ENCODE measurements at regions not wholly inside any gene's neighbourhood (a gene's known extent, or its start where the extent isn't known, plus 50 kb on each side); places are given as distances from the start of the nearest gene placed in this dataset.

DNA sequence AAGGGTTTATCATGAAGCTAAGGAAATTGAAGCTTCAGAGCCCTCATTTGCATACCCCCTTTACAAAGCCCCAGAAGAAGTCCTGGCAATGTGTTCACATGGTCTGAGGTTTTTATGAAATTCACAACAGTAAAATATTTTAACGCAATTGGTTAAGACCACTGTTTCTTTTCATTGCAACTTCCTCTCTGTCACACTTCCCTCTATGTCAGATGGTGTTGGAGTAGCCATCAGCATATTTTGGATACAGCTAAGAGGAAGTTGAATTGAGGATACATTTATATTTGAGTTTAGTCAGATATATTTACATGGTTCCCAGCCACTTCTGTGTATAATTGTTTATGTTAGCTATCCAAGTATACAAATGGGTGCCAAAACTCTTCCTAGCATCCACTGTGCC is 170.0 kb downstream of the TXNL1 start:
- H3K36me3 ChIP-seq (ENCODE audit: insufficient read depth in 1 of 2, low read depth in 1 of 2), result no peaks in the 10 kb centered on the region
- no peaks in the 10 kb centered on the region for H3K9me3 ChIP-seq
- ATAC-seq, result no peak
- H3K27ac ChIP-seq, result no peak overlapping the region
- no peaks in the 10 kb centered on the region for H3K27me3 ChIP-seq (ENCODE audit: insufficient read depth in 3 of 3, low read length in 2 of 3)
- H3K4me1 ChIP-seq, result no peaks in the 10 kb centered on the region
- intact Hi-C loops (cut with DNase I), result no loop called here
- WGBS, 3 donors, result 90 to 97% (median 93%) methylated on average over 1 of the region's 1 CpG
- no peak for DNase-seq
- TF ChIP-seq, protein P1, sequence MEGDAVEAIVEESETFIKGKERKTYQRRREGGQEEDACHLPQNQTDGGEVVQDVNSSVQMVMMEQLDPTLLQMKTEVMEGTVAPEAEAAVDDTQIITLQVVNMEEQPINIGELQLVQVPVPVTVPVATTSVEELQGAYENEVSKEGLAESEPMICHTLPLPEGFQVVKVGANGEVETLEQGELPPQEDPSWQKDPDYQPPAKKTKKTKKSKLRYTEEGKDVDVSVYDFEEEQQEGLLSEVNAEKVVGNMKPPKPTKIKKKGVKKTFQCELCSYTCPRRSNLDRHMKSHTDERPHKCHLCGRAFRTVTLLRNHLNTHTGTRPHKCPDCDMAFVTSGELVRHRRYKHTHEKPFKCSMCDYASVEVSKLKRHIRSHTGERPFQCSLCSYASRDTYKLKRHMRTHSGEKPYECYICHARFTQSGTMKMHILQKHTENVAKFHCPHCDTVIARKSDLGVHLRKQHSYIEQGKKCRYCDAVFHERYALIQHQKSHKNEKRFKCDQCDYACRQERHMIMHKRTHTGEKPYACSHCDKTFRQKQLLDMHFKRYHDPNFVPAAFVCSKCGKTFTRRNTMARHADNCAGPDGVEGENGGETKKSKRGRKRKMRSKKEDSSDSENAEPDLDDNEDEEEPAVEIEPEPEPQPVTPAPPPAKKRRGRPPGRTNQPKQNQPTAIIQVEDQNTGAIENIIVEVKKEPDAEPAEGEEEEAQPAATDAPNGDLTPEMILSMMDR (IDR thresholded peaks at IDR 0.05), result no peak
- no peak overlapping the region for H3K4me3 ChIP-seq

DNA sequence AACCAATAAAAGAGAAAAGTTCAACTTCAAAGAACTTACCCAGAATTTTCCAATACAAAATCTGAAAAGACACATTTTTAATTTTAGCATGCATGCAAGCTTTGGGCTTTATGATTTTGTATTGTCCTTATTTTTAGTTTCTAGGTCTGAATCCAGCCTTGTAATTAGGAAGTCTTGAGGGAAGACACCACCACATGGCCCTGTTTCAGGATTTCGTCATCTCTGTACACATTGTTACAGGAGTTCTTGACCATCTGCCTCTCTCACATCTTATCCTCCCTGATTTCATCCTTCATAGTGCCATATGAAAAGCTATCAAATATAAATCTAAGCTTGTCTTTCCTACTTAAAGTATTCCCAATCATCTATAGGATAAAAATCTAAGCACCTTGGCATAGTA is 176.1 kb downstream of the TXNL1 start:
- TF ChIP-seq, protein P1 (IDR thresholded peaks at IDR 0.05), result no peak
- intact Hi-C loops (cut with DNase I), result no loop called here
- 64 to 90% (median 67%) methylated on average over 1 of the region's 1 CpG for WGBS, 3 donors
- Histone ChIP-seq H3K36me3 (ENCODE audit: insufficient read depth in 1 of 2, low read depth in 1 of 2) (no peaks in the 10 kb centered on the region), H3K27ac (no peak overlapping the region), H3K4me1 (no peaks in the 10 kb centered on the region), H3K9me3 (no peaks in the 10 kb centered on the region), H3K4me3 (no peak overlapping the region), H3K27me3 (ENCODE audit: insufficient read depth in 3 of 3, low read length in 2 of 3) (no peaks in the 10 kb centered on the region)
- DNase-seq (no peak), ATAC-seq (no peak)

DNA sequence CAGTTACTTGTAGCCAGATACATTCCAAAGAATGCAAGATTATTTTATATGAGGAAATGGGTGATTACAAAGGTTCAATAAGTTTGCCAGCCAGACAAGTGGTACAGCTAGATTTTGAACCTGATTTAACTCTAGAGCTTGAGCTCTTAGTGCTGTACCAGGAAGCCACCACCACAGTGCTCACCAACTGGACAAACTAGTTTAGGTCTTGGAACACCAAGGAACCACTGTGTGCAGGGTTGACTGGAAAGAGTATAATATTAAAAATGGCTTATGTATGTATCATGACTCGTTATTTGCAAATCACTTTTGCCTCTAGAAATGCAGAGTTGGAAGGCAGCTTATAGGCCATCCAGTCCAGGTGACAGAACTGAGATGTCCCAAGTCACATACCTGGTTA is 177.2 kb downstream of the TXNL1 start:
- Histone ChIP-seq H3K4me3 (no peak overlapping the region), H3K27me3 (ENCODE audit: insufficient read depth in 3 of 3, low read length in 2 of 3) (no peaks in the 10 kb centered on the region), H3K27ac (no peak overlapping the region), H3K36me3 (ENCODE audit: insufficient read depth in 1 of 2, low read depth in 1 of 2) (no peaks in the 10 kb centered on the region), H3K4me1 (no peaks in the 10 kb centered on the region), H3K9me3 (no peaks in the 10 kb centered on the region)
- TF ChIP-seq, protein P1 (IDR thresholded peaks at IDR 0.05), result no peak
- no peak for ATAC-seq
- WGBS, 3 donors, result 92 to 94% (median 94%) methylated on average over 1 of the region's 1 CpG
- no peak for DNase-seq
- intact Hi-C loops (cut with DNase I), result no loop called here

DNA sequence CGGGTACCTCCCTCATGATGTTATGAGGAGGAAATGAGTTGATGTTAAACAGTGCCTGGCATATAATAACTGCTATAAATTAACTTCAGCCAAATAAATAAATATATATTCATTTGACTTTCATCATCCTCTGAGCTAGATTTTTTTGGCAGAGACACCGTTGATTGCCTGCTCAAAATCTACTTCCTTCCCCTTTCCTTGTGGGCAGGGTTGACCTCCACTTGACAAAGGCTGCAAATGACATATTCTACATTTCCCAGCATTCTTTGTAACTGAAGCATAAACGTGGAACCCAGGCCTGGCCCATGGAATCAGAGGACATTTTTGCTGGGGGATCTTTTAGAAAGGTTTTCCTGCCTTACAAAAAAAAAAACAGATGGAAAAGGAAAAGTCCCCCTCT is 177.8 kb downstream of the TXNL1 start:
- Histone ChIP-seq H3K27me3 (ENCODE audit: insufficient read depth in 3 of 3, low read length in 2 of 3) (no peaks in the 10 kb centered on the region), H3K9me3 (no peaks in the 10 kb centered on the region), H3K4me3 (no peak overlapping the region), H3K27ac (no peak overlapping the region), H3K36me3 (ENCODE audit: insufficient read depth in 1 of 2, low read depth in 1 of 2) (no peaks in the 10 kb centered on the region), H3K4me1 (no peaks in the 10 kb centered on the region)
- TF ChIP-seq, protein P1 (IDR thresholded peaks at IDR 0.05), result no peak
- no peak for ATAC-seq
- no peak for DNase-seq
- intact Hi-C loops (cut with DNase I), result no loop called here
- 56 to 66% (median 64%) methylated on average over 3 of the region's 3 CpGs for WGBS, 3 donors

Data from psoas muscle (tissue), 7 donors.